Upper lobe of left lung (tissue), 6 donors: ENCODE measurements at regions not wholly inside any gene's neighbourhood (a gene's known extent, or its start where the extent isn't known, plus 50 kb on each side); places are given as distances from the start of the nearest gene placed in this dataset.

ENCODE experiments used
- ATAC-seq, 2 donors: fragments of 200-7000 bp; cut with Tn5 transposase; one replicate each; pipeline ENCODE4 v1.9.1; 2022; ENCODE audit warnings: mild to moderate bottlenecking in 2 of 2, moderate library complexity in 2 of 2; ENCODE audit not compliant: low FRiP score in 2 of 2
- DNase-seq, 2 donors: peaks; one replicate each; pipeline ENCODE4 v3.0.0-alpha.2; 2019 to 2020
- H3K27ac ChIP-seq, 4 donors: fragments of 200-600 bp; sonication (generic); one replicate each; pipeline ENCODE4 v1.5.1; 2016 to 2019
- H3K27me3 ChIP-seq, 4 donors: fragments of 200-600 bp; sonication (generic); one replicate each; pipeline ENCODE4 v1.5.1; 2017 to 2019
- H3K36me3 ChIP-seq, 4 donors: fragments of 200-600 bp; sonication (generic); one replicate each; pipeline ENCODE4 v1.5.1; 2016 to 2019
- H3K4me1 ChIP-seq, 4 donors: fragments of 200-600 bp; sonication (generic); one replicate each; pipeline ENCODE4 v1.5.1; 2018 to 2019
- H3K4me3 ChIP-seq, 4 donors: fragments of 200-600 bp; sonication (generic); one replicate each; pipeline ENCODE4 v1.5.1; 2017 to 2019; ENCODE audit warnings: mild to moderate bottlenecking in 2 of 4, moderate library complexity in 1 of 4
- H3K9me3 ChIP-seq, 4 donors: fragments of 200-600 bp; sonication (generic); one replicate each; pipeline ENCODE4 v1.5.1; 2018 to 2019
- EP300 ChIP-seq, 4 donors: sonication (generic); formaldehyde crosslinking; IDR thresholded peaks; one replicate each; pipeline ENCODE4 v1.5.1; 2017; ENCODE audit warnings: antibody characterized with exemption in 4 of 4, control low read depth in 2 of 4
- POLR2A ChIP-seq, 4 donors: fragments of 450-650 bp; IDR thresholded peaks; one replicate each; pipeline ENCODE4 v1.5.1; 2016 to 2017; ENCODE audit warnings: antibody characterized with exemption in 4 of 4, mild to moderate bottlenecking in 2 of 4
- POLR2AphosphoS5 ChIP-seq, 2 donors: sonication (generic); formaldehyde crosslinking; IDR thresholded peaks; one replicate each; pipeline ENCODE4 v1.5.1; 2017; ENCODE audit warnings: antibody characterized with exemption in 2 of 2
- WGBS, 2 donors: methylation state at CpG; one replicate each; pipeline ENCODE4 v1.1.5; 2017 to 2018; 5-methylcytosine and 5-hydroxymethylcytosine counted together
- TF ChIP-seq, protein P1 (sequence below), 6 experiments: fragments of 450-650 bp in 4 of 6; fragments of 200-600 bp in 2 of 6; sonication (generic) in 2 of 6; IDR thresholded peaks; one replicate each; pipeline ENCODE4 v1.5.1; 2016 to 2019; ENCODE audit warnings: antibody characterized with exemption in 6 of 6
- donor health status: DM: no; HTN: no; CAD: no; lungs with moderate emphysema.
- donor health status: DM: no; HTN: yes; CAD: no; lungs with severe emphysema.

- no peak overlapping the region for H3K27ac ChIP-seq
- no peak overlapping the region for H3K4me3 ChIP-seq
- TF ChIP-seq POLR2AphosphoS5 (IDR thresholded peaks at IDR 0.05) (no peak), EP300 (IDR thresholded peaks at IDR 0.05) (no peak), POLR2A (IDR thresholded peaks at IDR 0.05) (no peak)
- TF ChIP-seq, protein P1, sequence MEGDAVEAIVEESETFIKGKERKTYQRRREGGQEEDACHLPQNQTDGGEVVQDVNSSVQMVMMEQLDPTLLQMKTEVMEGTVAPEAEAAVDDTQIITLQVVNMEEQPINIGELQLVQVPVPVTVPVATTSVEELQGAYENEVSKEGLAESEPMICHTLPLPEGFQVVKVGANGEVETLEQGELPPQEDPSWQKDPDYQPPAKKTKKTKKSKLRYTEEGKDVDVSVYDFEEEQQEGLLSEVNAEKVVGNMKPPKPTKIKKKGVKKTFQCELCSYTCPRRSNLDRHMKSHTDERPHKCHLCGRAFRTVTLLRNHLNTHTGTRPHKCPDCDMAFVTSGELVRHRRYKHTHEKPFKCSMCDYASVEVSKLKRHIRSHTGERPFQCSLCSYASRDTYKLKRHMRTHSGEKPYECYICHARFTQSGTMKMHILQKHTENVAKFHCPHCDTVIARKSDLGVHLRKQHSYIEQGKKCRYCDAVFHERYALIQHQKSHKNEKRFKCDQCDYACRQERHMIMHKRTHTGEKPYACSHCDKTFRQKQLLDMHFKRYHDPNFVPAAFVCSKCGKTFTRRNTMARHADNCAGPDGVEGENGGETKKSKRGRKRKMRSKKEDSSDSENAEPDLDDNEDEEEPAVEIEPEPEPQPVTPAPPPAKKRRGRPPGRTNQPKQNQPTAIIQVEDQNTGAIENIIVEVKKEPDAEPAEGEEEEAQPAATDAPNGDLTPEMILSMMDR (IDR thresholded peaks at IDR 0.05): no peak
- WGBS, 2 donors: 93 to 97% methylated on average over 4 of the region's 4 CpGs
- peaks cover 0 to 19% (median 6%) of the 10 kb centered on the region in 4 donors for H3K9me3 ChIP-seq
- H3K4me1 ChIP-seq: no peaks in the 10 kb centered on the region
- ATAC-seq (no peak), DNase-seq (no peak)
- no peaks in the 10 kb centered on the region for H3K36me3 ChIP-seq
- no peaks in the 10 kb centered on the region for H3K27me3 ChIP-seq
Observed at GRCh38 chr16:86921289-86921688, 342.9 kb downstream of the FOXL1 start.

DNA sequence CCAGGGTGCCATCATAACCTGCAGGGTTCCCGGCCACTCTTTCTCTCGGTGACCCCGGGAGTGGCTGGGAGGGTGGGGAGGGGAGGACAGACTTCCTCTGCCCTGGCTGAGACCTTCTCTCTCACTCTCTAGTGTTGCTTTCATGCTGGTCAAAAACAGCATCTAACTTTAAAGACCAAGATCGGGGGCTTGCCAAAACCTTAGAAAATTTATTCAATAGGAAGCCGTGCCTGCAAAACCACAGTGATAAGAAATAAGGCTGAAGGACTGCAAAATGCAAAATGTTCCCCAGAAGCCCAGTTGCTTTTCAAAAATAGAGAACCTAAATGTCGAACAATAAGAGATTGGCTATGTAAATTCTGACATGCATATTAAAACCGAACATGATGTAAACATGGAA, 344.0 kb downstream of the FOXL1 start:
- Histone ChIP-seq H3K4me3 (no peak overlapping the region), H3K27me3 (no peaks in the 10 kb centered on the region), H3K36me3 (no peaks in the 10 kb centered on the region), H3K9me3 (peaks cover 0 to 19% (median 6%) of the 10 kb centered on the region in 4 donors), H3K27ac (no peak overlapping the region), H3K4me1 (no peaks in the 10 kb centered on the region)
- DNase-seq (no peak), ATAC-seq (no peak)
- TF ChIP-seq, protein P1 (IDR thresholded peaks at IDR 0.05): no peak
- TF ChIP-seq POLR2A (IDR thresholded peaks at IDR 0.05): no peak
- TF ChIP-seq POLR2AphosphoS5 (IDR thresholded peaks at IDR 0.05): no peak
- no peak for TF ChIP-seq EP300 (IDR thresholded peaks at IDR 0.05)
- 46 to 55% methylated on average over 6 to 7 of the region's 7 CpGs for WGBS, 2 donors

- no peak for TF ChIP-seq POLR2A (IDR thresholded peaks at IDR 0.05)
- TF ChIP-seq EP300 (IDR thresholded peaks at IDR 0.05): no peak
- TF ChIP-seq, protein P1 (IDR thresholded peaks at IDR 0.05): no peak
- TF ChIP-seq POLR2AphosphoS5 (IDR thresholded peaks at IDR 0.05): no peak
- H3K27ac ChIP-seq: no peak overlapping the region
- H3K4me1 ChIP-seq: peaks cover 0 to under 1% (median 0%) of the 10 kb centered on the region in 4 donors
- ATAC-seq (no peak), DNase-seq (no peak)
- H3K4me3 ChIP-seq: no peak overlapping the region
- H3K27me3 ChIP-seq: peaks cover 0 to 3% (median 0%) of the 10 kb centered on the region in 4 donors
- H3K9me3 ChIP-seq: peaks cover 0 to 19% (median 6%) of the 10 kb centered on the region in 4 donors
- WGBS, 2 donors: 80 to 82% methylated on average over 4 of the region's 4 CpGs
- no peaks in the 10 kb centered on the region for H3K36me3 ChIP-seq
Observed at GRCh38 chr16:86923656-86924055, 345.3 kb downstream of the FOXL1 start.

GRCh38 chr16:86924537-86924936, 346.2 kb downstream of the FOXL1 start:
- 80 to 88% methylated on average over 6 of the region's 6 CpGs for WGBS, 2 donors
- no peak for TF ChIP-seq EP300 (IDR thresholded peaks at IDR 0.05)
- H3K4me1 ChIP-seq: peaks cover 0 to 10% (median 0%) of the 10 kb centered on the region in 4 donors
- no peak overlapping the region for H3K4me3 ChIP-seq
- peaks cover 0 to 19% (median 6%) of the 10 kb centered on the region in 4 donors for H3K9me3 ChIP-seq
- DNase-seq (no peak), ATAC-seq (no peak)
- no peak overlapping the region for H3K27ac ChIP-seq
- H3K36me3 ChIP-seq: no peaks in the 10 kb centered on the region
- peaks cover 0 to 8% (median 0%) of the 10 kb centered on the region in 4 donors for H3K27me3 ChIP-seq

DNA sequence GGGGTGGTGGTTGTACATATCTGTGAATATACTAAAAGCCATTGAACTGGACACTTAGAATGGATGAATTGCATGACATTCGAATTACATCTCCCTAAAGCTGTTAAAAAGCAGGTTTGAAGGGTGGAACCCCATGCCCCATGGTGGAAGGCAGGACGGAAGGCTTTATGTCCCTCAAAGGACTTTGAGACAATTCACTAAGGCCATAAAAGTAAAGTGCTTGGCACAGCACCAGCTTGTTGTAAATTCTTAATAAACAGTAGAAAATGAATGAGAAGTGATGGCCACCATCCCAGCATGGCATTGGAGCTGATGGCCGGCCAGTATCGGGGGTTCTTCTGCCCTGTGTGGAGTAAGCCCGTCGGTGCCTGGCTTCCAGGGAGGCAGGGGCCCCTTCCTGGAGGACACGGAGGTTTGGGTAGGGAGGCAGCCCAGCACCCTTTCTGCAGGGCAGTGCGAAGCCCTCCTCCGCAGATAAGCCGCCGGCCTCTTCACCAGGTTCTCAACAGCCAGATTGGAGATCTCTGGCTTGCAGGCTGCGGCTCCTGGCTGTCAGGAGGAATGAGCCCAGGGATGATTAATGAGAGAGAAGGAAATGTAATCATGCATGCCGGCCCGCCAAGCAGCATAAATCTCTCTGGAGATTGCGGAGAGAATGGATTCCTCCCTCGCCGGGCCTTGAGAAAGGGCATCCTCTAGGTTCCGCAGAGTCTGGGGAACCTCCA, 346.9 kb downstream of the FOXL1 start:
- Histone ChIP-seq H3K4me3 (no peak overlapping the region), H3K36me3 (no peaks in the 10 kb centered on the region), H3K27ac (no peak overlapping the region), H3K27me3 (peaks cover 0 to 11% (median 2%) of the 10 kb centered on the region in 4 donors), H3K4me1 (peaks cover 0 to 12% (median 0%) of the 10 kb centered on the region in 4 donors), H3K9me3 (peaks cover 0 to 19% (median 6%) of the 10 kb centered on the region in 4 donors)
- ATAC-seq: peak in 1 of 2 donors; percentile 5
- 26 to 40% methylated on average over 11 to 18 of the region's 18 CpGs for WGBS, 2 donors
- no peak for TF ChIP-seq POLR2A (IDR thresholded peaks at IDR 0.05)
- TF ChIP-seq EP300 (IDR thresholded peaks at IDR 0.05): no peak
- no peak for TF ChIP-seq POLR2AphosphoS5 (IDR thresholded peaks at IDR 0.05)
- TF ChIP-seq, protein P1 (IDR thresholded peaks at IDR 0.05): no peak
- no peak for DNase-seq
